IPS DF 4.7 (cell line): ENCODE measurements at regions not wholly inside any gene's neighbourhood (a gene's known extent, or its start where the extent isn't known, plus 50 kb on each side); places are given as distances from the start of the nearest gene placed in this dataset.
"Not testable (repeated sequence)": the region's sequence is repeated elsewhere in the genome, so short reads cannot be mapped to it uniquely, and the experiment has no call there.

Experiments
- DNase-seq: peaks from one replicate; pipeline ENCODE4 v3.0.0-alpha.2; 2013; ENCODE audit warnings: low spot score; ENCODE audit errors: extremely low read depth

DNA sequence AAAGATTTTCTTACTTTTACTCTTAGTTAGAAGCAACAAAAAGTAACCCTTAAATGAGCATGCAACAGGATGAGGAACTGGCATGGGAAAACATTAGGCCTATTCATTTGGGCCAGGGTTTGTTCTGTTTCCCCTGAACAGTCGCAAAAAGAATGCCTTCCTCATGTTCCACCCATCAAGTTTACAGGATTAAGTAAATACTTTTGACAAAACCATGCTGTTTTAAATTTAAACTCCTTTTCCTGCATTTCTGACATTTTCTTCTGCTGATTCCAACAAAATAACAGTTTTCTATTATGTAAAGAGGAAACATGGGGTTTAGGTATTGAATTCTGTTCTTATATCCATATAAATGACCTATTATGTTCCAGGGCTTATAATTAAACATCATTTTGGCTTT, 236.6 kb upstream of the ACTBL2 start:
- no peak for DNase-seq

- no peak for DNase-seq
These were observed 235.5 kb upstream of the ACTBL2 start for GRCh38 chr5:57718155-57718554.

DNA sequence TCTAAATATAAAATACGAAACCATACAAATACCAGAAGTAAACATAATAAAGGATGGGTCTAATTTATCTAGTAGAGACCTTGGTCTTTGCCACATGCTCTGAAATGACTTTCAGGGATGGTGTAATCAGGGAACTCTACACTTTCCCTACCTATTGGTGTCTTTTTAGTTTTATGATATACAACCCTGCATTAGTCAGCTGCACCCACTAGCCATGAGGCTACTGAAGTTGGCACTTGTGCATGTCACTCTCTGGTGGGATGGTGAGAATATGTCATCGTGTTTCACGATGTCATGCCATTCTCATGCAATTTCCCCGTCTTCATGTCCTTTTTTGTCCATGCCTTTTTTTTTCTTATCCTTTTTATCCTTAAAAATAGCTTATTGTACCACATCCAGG, 234.9 kb upstream of the ACTBL2 start:
- DNase-seq = no peak

- no peak for DNase-seq
These were observed 234.1 kb upstream of the ACTBL2 start for GRCh38 chr5:57716661-57717060.

DNA sequence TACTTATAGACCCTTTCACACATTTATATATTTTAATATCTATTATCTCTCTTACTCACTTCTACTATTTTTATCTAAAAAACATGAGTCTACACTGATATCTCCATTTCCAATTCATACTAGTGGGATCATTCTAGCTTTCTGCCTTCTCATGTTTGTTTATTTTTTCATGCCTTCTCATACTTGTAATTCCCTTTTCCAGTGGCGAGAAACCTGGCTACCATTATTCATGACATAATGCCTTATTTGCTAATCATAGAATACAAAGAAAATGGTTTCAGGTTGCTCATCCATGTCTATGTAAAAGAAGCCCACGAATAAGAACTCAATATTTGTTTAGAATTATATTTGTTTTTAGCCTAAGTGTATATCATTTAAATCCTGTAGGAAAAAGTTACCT, 232.7 kb upstream of the ACTBL2 start:
- DNase-seq = no peak

DNA sequence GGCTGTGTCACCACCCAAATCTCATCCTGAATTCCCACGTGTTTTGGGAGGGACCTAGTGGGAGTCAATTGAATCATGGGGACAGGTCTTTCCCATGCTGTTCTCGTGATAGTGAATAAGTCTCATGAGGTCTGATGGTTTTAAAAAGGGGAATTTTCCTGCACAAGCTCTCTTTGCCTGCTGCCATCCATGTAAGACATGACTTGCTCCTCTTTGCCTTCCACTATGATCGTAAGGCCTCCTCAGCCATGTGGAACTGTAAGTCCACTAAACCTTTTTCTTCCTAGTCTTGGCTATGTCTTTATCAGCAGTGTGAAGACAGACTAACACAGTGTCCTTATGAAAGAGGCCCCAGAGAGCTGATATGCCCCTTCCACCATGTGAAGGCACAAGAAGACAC, 230.9 kb upstream of the ACTBL2 start:
- DNase-seq = not testable (repeated sequence)

DNA sequence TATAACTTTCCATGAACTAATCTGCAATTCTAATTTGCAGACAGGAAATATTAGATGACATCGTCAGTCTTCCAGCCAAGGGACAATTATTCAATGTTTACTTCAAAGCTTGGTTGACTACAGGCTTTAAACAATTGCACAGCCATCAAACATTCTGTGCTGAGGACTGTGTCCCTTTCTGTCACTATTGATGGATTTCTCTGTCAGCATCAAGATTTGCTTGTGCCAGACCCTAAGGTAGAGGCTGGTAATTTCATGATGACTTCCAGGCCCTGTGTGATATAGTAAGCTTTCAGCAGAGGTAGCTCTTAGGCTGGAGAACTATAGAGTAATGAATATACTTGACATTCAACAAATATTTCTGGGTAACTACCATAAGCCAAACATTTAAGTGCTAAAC, 229.3 kb upstream of the ACTBL2 start:
- no peak for DNase-seq

DNA sequence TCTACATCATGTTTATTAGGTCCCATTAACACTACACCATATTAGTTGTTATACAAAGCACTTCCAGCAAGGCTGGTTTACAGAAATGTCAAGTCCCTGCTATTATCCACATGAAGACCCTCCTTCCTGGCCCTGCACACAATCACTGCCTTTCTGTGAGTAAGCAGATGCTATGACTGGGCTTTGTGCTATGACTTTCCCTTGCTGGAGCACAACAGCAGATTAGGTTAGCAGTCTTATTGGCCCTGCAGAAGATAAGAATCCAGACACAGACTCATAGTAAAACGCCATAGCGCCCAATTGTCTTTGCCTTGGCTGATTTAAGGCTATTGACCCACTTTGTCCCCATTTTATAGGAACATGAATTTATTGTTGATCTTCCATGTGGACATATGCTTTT, 228.9 kb upstream of the ACTBL2 start:
- DNase-seq = no peak

DNA sequence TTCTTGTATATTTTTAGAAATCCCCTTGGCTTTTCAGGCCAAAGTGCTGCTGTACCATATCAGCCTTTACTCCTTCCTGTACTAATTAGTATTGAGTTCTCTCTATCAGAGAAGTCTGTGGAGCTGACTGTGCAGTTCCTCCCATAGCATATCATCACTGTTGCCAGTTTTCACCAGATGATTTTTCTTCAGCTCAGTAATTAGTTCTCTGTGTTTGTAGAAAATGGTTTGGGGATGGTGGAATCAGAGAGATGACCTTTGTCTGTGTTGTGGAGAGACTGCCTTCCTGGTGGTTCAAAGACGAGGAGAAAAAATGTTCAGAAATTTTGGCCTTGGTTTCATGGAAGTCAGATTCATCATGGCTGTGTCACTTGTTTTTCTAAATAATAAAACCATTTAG, 227.5 kb upstream of the ACTBL2 start:
- no peak for DNase-seq

GRCh38 chr5:57705769-57706168, 223.2 kb upstream of the ACTBL2 start:
- DNase-seq = no peak

- no peak for DNase-seq
These were observed 221.1 kb upstream of the ACTBL2 start for GRCh38 chr5:57703721-57704120.

DNA sequence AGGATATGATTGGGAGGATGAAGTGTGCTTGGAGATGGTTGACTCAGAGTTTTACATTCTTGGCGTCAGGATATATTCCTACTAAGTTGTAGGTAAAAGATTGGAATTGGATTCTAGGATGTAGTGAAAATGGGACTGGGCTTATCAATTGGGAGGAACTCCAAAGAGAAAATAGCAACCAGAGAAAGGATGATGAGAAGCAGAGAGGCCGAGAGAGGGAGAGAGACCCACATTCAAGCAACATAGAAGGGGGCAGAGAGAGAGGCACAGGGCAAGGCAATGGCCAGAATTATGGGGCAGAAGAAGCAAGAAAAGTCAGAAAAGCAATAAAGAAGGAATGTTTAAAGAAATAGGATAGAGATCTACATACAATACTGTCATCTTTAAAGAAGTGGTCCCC, 217.9 kb upstream of the ACTBL2 start:
- DNase-seq = no peak

GRCh38 chr5:57700072-57700471, 217.5 kb upstream of the ACTBL2 start:
- DNase-seq = no peak

DNA sequence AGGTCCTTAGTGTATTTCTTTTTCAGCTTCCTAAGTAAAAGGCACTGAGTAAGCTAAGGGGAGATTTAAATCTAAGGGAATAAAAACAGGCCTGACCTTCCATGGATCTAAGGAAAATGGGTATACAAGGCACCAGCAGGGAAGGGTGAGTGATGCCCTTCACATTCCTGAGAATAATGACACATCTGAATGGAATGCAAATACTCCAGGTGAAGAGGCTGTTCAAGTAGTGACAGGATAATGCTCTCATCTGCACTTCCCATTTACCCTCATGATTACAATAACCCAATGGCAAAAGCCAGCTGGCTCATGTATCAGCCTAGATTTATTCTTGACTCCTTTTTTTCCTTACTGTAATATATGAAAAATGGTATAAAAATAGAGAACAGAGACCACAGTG, 216.2 kb upstream of the ACTBL2 start:
- peak; percentile 79 for DNase-seq

- no peak for DNase-seq
These were observed 215.5 kb upstream of the ACTBL2 start for GRCh38 chr5:57698086-57698485.

DNA sequence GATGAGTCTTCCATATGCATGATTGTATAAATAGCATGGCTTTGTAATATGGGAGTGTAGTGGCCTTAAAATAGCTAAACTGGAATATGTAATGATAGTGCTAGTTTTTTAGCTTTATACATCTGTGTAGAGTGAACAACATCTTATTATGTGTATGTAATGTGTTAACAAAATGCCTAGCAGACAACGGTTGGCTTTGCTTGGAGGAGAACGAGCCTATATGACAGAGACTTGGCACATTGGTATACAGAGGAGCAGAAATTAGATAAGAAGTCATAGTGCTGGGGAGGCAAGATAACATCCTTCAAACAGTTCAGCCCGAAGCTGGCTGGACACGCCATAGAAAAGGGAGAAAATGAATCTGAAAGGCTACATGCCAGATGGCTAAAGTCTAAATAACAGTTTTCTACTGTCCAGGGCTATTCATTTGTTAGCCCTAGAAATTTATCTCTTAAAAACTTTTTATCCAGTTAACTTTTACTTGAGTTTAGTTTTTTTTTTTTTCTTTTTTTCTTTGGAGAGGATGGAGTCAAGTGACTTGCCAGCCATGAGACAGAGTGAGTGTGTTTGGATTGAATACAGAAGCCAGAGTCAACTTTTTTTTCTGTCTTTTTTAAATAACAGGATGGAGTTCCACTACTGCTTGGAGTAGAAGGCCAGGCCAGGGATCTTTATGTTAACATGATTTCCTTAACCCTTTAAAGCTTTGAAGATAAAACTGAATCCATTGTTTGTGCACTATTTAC, 214.4 kb upstream of the ACTBL2 start:
- no peak for DNase-seq

DNA sequence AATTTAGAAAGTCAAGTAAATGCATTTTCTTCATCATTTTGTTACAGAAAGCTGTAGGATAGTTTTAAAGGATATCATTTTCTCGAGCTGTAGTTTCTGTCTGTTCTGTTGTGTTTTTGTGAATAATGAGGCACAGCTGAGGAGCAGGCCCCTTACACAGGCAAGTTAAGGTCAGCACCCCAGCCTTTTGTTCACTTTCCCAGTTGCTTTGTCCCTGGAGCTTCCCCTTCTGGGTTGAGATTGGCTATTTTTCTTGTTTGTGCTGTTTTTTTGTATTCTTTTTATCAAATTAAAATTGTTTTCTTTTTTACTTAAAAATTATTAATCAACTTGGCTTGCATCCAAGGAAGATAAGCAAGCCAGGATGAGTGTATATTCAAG, 213.8 kb upstream of the ACTBL2 start:
- no peak for DNase-seq

DNA sequence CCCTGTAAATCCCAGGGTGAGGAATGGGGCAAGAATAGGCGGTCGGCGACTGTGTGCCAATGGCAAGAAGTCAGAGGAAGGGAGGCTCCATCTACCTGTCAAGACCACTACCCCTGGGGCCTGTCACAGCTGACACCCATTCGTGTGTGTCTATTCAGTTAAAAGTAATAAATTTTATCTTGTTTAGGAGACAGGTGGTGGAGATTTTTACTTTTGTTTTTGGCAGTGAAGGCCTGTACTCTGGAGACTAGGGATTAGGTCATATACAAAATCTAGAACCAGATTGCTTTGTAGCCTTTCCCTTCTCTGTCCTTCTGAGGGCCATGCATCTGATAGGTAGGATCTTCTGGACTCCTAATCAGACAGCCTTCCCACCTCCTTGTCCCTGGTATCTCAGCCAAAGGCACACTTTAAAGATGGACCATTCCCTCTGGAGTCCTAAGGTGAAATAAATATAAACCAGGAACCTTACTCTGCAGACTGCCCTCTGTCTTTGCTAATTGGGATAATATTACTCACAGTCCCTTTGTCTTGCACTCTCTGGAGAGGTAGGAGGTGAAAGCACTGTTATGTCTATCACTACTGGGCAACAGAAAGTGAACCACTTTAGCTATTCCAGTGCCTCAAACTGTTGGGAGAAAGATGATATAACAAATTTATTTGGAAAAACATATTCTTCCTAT, 213.2 kb upstream of the ACTBL2 start:
- no peak for DNase-seq

- no peak for DNase-seq
These were observed 212.6 kb upstream of the ACTBL2 start for GRCh38 chr5:57695179-57695578.

DNA sequence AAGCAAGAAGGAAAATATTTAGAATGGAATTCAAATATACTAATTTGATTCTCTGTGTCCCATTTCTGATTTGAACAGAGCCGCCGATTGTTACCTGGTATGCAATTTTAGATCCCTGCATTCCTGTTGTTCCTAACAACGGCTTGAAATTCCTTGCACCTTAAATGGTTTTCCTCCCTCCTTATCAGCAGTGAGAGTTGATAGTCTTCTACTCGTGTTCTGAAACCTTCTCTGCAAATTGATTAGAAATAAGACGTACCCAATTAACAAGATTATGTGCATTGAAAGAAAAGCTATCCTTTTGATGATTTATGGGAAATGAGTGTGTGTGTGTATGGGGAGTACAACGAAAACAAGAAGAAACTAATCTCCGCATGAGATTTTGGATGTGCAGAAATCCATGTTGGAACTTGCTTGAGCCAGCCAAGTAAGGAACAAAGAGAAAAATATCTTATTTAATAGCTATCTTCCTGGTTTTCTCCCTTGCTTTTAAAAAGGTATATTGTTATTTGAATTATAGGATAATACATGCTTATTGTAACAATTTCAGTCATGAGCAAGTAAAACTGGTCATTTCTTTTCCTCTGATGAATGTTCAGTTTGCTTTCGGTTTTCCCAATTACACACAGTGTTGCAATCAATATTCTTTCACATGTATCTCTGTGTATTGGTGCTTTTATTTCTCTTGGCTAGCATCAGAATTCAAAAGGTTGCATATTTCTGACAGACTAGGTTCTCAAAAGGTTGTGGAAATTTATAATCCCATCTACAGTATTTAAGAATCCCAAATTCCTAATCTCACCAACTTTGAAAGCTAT, 211.1 kb upstream of the ACTBL2 start:
- no peak for DNase-seq

- DNase-seq = peak; percentile 49
These were observed 210.2 kb upstream of the ACTBL2 start for GRCh38 chr5:57692582-57693487.
